K562 (cell line): ENCODE measurements at regions not wholly inside any gene's neighbourhood (a gene's known extent, or its start where the extent isn't known, plus 50 kb on each side); places are given as distances from the start of the nearest gene placed in this dataset.

Experiments used
- ATF7 ChIP-seq: fragments of 450-650 bp; IDR thresholded peaks from 2 replicates; pipeline ENCODE4 v1.7.1; 2014; ENCODE audit warnings: mild to moderate bottlenecking, moderate library complexity
- BRF1 ChIP-seq: IDR thresholded peaks from 3 replicates; pipeline ENCODE4 v1.6.1; 2011; ENCODE audit warnings: borderline replicate concordance, mild to moderate bottlenecking; ENCODE audit not compliant: insufficient read length; ENCODE audit errors: extremely low read depth
- CBFA2T3 ChIP-seq: fragments of 450-650 bp; IDR thresholded peaks from 2 replicates; pipeline ENCODE4 v1.6.1; 2017
- CGGBP1 ChIP-seq: fragments of 250-450 bp; sonication (Bioruptor Pico); IDR thresholded peaks from 2 replicates; pipeline ENCODE4 v1.9.0; 2021; ENCODE audit warnings: mild to moderate bottlenecking
- CREM ChIP-seq: IDR thresholded peaks from 2 replicates; pipeline ENCODE4 v1.6.1; 2014; ENCODE audit warnings: antibody characterized with exemption, low read depth
- ETS2 ChIP-seq: IDR thresholded peaks from 2 replicates; pipeline ENCODE4 v1.6.1; 2016; ENCODE audit warnings: borderline replicate concordance, missing genetic modification characterization, mild to moderate bottlenecking, moderate library complexity, missing compliant biosample characterization; ENCODE audit not compliant: poor library complexity, severe bottlenecking
- FOXA3 ChIP-seq, 2 experiments: fragments of 450-650 bp in 1 of 2; sonication (generic) in 1 of 2; formaldehyde crosslinking; IDR thresholded peaks in 1 of 2; conservative IDR thresholded peaks in 1 of 2; 2 replicates each; pipeline versions ENCODE4 v1.4.0 to v1.8.0; 2020 to 2022; ENCODE audit warnings: mild to moderate bottlenecking in 2 of 2, missing genetic modification reagents in 1 of 2
- GABPB1 ChIP-seq: sonication (generic); formaldehyde crosslinking; IDR thresholded peaks from 2 replicates; pipeline ENCODE4 v1.8.0; 2022; ENCODE audit warnings: mild to moderate bottlenecking, missing genetic modification reagents
- GATAD2B ChIP-seq: fragments of 450-650 bp; IDR thresholded peaks from 2 replicates; pipeline ENCODE4 v1.6.1; 2017; ENCODE audit warnings: mild to moderate bottlenecking, borderline replicate concordance
- GTF2F1 ChIP-seq: IDR thresholded peaks from 2 replicates; pipeline ENCODE4 v1.6.1; 2011; ENCODE audit warnings: low read depth, low read length, improper control_type of control experiment
- HLTF ChIP-seq: fragments of 450-650 bp; IDR thresholded peaks from 2 replicates; pipeline ENCODE4 v1.6.1; 2016
- KAT7 ChIP-seq: sonication (generic); formaldehyde crosslinking; IDR thresholded peaks from 2 replicates; pipeline ENCODE4 v1.8.0; 2022; ENCODE audit warnings: missing genetic modification reagents, mild to moderate bottlenecking, borderline replicate concordance
- KLF13 ChIP-seq: fragments of 450-650 bp; IDR thresholded peaks from 2 replicates; pipeline ENCODE4 v1.6.1; 2016; ENCODE audit warnings: missing genetic modification characterization, low read depth, mild to moderate bottlenecking, missing compliant biosample characterization, moderate library complexity, borderline replicate concordance
- NFYB ChIP-seq: IDR thresholded peaks from 2 replicates; pipeline ENCODE4 v1.6.1; 2011; ENCODE audit warnings: mild to moderate bottlenecking, moderate library complexity; ENCODE audit not compliant: insufficient read length; ENCODE audit errors: extremely low read depth
- SPI1 ChIP-seq: IDR thresholded peaks from 2 replicates; pipeline ENCODE4 v1.6.1; 2011; ENCODE audit warnings: low read depth, low read length, control low read depth, borderline replicate concordance
- TRIM28 ChIP-seq: fragments of 450-650 bp; IDR thresholded peaks from 2 replicates; pipeline ENCODE4 v1.6.1; 2017
- USF1 ChIP-seq: sonication (generic); formaldehyde crosslinking; IDR thresholded peaks from 2 replicates; pipeline ENCODE4 v1.9.0; 2022; ENCODE audit warnings: mild to moderate bottlenecking, missing genetic modification reagents
- ZBTB2 ChIP-seq: fragments of 450-650 bp; IDR thresholded peaks from 2 replicates; pipeline ENCODE4 v1.6.1; 2016; ENCODE audit warnings: antibody characterized with exemption
- ZNF124 ChIP-seq: sonication (generic); formaldehyde crosslinking; IDR thresholded peaks from 2 replicates; pipeline ENCODE4 v1.8.1; 2022; ENCODE audit warnings: missing genetic modification reagents
- ZNF347 ChIP-seq: fragments of 450-650 bp; formaldehyde crosslinking; IDR thresholded peaks from 2 replicates; pipeline ENCODE4 v1.4.0; 2020; ENCODE audit warnings: low read depth, mild to moderate bottlenecking, moderate library complexity
- ZNF551 ChIP-seq: fragments of 250-450 bp; sonication (Bioruptor Pico); IDR thresholded peaks from 2 replicates; pipeline ENCODE4 v1.5.0; 2021; ENCODE audit warnings: mild to moderate bottlenecking, moderate library complexity
- ZNF668 ChIP-seq: fragments of 250-450 bp; sonication (Bioruptor Pico); IDR thresholded peaks from 2 replicates; pipeline ENCODE4 v1.8.0; 2022; ENCODE audit warnings: mild to moderate bottlenecking, inconsistent platforms
- ZNF764 ChIP-seq: fragments of 250-450 bp; sonication (Bioruptor Pico); IDR thresholded peaks from 2 replicates; pipeline ENCODE4 v1.4.0; 2020; ENCODE audit warnings: low read depth, mild to moderate bottlenecking, moderate library complexity
- TF ChIP-seq, protein P1 (sequence below): fragments of 200-800 bp; sonication (Bioruptor generic); IDR thresholded peaks from 2 replicates; pipeline ENCODE4 v1.6.1; 2017; ENCODE audit warnings: missing genetic modification characterization, missing compliant biosample characterization
- TF ChIP-seq, protein P2 (sequence below): fragments of 250-450 bp; sonication (Bioruptor Pico); IDR thresholded peaks from 2 replicates; pipeline ENCODE4 v1.5.0; 2021; ENCODE audit warnings: mild to moderate bottlenecking, borderline replicate concordance

- TF ChIP-seq, protein P1, sequence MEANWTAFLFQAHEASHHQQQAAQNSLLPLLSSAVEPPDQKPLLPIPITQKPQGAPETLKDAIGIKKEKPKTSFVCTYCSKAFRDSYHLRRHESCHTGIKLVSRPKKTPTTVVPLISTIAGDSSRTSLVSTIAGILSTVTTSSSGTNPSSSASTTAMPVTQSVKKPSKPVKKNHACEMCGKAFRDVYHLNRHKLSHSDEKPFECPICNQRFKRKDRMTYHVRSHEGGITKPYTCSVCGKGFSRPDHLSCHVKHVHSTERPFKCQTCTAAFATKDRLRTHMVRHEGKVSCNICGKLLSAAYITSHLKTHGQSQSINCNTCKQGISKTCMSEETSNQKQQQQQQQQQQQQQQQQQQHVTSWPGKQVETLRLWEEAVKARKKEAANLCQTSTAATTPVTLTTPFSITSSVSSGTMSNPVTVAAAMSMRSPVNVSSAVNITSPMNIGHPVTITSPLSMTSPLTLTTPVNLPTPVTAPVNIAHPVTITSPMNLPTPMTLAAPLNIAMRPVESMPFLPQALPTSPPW: peak; percentile 38; the same call in 1 of the 2 replicates
- no peak; the same call in 1 of the 2 replicates for TF ChIP-seq ZBTB2
- peak; percentile 71 for TF ChIP-seq CREM
- no peak for TF ChIP-seq ZNF764 (CRISPR knock-in tag)
- TF ChIP-seq CBFA2T3: peak; percentile 62
- TF ChIP-seq ETS2 (tag): no peak
- TF ChIP-seq NFYB: no peak
- no peak for TF ChIP-seq ZNF551 (CRISPR knock-in tag)
- TF ChIP-seq ATF7: peak; percentile 64
- no peak for TF ChIP-seq BRF1
- no peak for TF ChIP-seq ZNF124
- TF ChIP-seq GABPB1 (CRISPR knock-in tag): no peak
- no peak for TF ChIP-seq GATAD2B
- TF ChIP-seq ZNF347: no peak
- TF ChIP-seq GTF2F1: no peak
- no peak for TF ChIP-seq CGGBP1 (CRISPR knock-in tag)
- TF ChIP-seq ZNF668 (CRISPR knock-in tag): 0 out of 2 replicates have a peak, but pooled peaks have one; percentile 21
- no peak for TF ChIP-seq USF1 (CRISPR knock-in tag)
- no peak for TF ChIP-seq KLF13 (tag)
- TF ChIP-seq, protein P2, sequence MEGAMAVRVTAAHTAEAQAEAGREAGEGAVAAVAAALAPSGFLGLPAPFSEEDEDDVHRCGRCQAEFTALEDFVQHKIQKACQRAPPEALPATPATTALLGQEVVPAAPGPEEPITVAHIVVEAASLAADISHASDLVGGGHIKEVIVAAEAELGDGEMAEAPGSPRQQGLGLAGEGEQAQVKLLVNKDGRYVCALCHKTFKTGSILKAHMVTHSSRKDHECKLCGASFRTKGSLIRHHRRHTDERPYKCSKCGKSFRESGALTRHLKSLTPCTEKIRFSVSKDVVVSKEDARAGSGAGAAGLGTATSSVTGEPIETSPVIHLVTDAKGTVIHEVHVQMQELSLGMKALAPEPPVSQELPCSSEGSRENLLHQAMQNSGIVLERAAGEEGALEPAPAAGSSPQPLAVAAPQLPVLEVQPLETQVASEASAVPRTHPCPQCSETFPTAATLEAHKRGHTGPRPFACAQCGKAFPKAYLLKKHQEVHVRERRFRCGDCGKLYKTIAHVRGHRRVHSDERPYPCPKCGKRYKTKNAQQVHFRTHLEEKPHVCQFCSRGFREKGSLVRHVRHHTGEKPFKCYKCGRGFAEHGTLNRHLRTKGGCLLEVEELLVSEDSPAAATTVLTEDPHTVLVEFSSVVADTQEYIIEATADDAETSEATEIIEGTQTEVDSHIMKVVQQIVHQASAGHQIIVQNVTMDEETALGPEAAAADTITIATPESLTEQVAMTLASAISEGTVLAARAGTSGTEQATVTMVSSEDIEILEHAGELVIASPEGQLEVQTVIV (CRISPR knock-in tag): no peak
- TF ChIP-seq KAT7 (CRISPR knock-in tag): no peak
- TF ChIP-seq HLTF: no peak
- TF ChIP-seq TRIM28: no peak
- TF ChIP-seq FOXA3 (CRISPR knock-in tag; conservative IDR thresholded peaks at IDR 0.05 in 1 of 2, IDR thresholded peaks at IDR 0.05 in 1 of 2): no peak
- TF ChIP-seq SPI1: peak; percentile 91; the same call in 1 of the 2 replicates
Observed at GRCh38 chr1:244353551-244354091, 98.1 kb downstream of the ADSS2 start (continued).
